Nephron progenitor cell (in vitro differentiated cells): ENCODE measurements at regions not wholly inside any gene's neighbourhood (a gene's known extent, or its start where the extent isn't known, plus 50 kb on each side); places are given as distances from the start of the nearest gene placed in this dataset.
"Not testable (repeated sequence)": the region's sequence is repeated elsewhere in the genome, so short reads cannot be mapped to it uniquely, and the experiment has no call there.

Source experiments
- DNase-seq: peaks from one replicate; pipeline ENCODE4 v3.0.0; 2021
- H3K27ac Mint-ChIP-seq: 2 replicates; pipeline ENCODE4 v1.8.0; 2021; ENCODE audit warnings: mild to moderate bottlenecking, moderate library complexity, mixed read lengths
- H3K27me3 Mint-ChIP-seq: 2 replicates; pipeline ENCODE4 v1.8.0; 2021; ENCODE audit warnings: mild to moderate bottlenecking, low read depth, mixed read lengths; ENCODE audit not compliant: poor library complexity
- H3K36me3 Mint-ChIP-seq: 2 replicates; pipeline ENCODE4 v1.8.0; 2021; ENCODE audit warnings: low read depth, mixed read lengths
- H3K4me1 Mint-ChIP-seq: 2 replicates; pipeline ENCODE4 v1.8.0; 2021; ENCODE audit warnings: mixed read lengths
- H3K4me3 Mint-ChIP-seq: 2 replicates; pipeline ENCODE4 v1.8.0; 2021; ENCODE audit warnings: mild to moderate bottlenecking, moderate library complexity, mixed read lengths
- H3K9me3 Mint-ChIP-seq: 2 replicates; pipeline ENCODE4 v1.8.0; 2021; ENCODE audit warnings: mild to moderate bottlenecking, moderate library complexity, mixed read lengths
- TF ChIP-seq, protein P1 (sequence below): fragments of 200-600 bp; sonication (generic); IDR thresholded peaks from 2 replicates; pipeline ENCODE4 v1.5.0; 2021; ENCODE audit warnings: antibody characterized with exemption

DNA sequence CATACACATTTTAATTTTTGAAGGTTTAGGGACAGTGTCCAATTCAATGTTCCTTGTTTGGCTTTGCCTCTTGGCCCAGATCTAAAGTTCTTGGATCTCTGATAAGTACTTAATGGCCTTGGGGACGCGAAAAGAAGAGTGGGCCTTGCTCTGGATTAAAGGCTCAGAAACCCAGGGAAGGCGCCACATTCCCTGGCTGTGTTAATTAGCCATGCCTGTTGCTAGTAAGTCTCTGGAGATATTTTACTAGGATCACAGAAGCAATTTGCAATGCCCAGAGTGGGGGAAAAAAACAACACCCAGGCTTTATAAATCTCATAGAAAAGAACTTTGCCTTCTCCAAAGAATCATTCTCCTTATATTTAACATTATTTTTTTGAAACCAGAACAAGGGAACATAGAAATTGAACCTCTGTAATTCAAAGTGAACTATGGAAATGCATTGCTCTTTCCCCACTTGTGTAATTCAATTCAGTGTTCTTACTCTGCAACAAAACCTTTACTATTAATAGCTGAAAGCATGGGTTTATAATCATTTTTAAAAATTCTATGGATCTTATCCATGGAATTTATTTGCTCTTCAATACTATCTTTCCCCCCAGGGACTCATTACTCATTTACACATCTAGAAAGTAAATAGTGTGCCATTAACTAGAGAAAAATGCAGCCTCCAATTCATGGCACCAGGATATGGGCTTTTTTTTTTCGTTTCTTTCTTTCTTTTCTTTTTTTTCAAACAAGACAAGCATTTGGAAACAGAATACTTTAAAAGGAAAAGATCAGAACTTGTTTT, 172.2 kb upstream of the ANKRD55 start:
- H3K4me1 Mint-ChIP-seq = peaks cover 59% of the 10 kb centered on the region

DNA sequence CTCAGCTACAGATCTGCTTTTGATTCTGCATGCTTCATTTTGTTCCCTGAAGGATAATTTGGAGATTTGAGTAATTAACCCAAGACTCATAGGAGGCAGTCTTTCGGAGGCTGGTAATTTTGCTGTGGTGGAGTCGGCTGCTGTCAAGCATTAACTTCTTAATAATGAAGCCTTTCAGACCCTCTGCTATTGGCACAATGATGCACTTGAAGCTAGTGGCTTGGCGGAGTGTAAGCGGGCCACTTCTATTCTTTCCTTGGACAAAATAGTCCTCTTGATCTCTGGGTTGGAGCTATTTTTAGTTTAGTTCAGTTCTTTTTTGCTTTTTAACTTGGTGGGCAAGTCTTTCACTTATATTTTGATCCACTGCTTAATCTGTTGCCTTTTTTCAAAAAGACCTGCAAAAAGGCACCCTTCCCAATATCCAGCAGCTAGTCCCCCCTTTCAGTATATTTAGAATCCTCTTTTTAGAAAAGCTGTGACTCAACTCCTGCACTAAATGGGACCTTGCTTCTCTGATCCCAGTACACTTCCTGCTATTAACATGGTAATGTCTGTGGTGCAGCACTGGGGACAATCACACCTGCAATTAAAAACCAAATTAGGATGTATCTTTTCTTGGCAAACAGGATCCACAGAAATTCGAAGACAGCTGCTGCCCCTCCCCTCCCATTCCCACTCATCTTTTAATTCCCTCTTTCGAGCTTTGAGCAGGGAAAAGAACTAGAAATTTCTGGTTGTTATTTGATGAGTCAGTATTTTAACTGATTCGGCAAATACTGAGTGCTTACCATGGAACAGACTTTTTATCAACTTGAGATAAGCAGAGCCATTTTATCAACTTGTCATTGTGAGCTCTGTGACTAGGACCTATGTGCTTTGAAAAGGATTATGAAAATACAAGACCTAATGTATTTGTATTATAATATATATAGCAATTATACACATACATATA, 169.4 kb upstream of the ANKRD55 start:
- Mint-ChIP-seq H3K4me1 (peaks cover 43% of the 10 kb centered on the region), H3K36me3 (no peaks in the 10 kb centered on the region), H3K27me3 (no peaks in the 10 kb centered on the region), H3K27ac (peak overlapping the region; percentile 76), H3K4me3 (no peak overlapping the region), H3K9me3 (peaks cover 10% of the 10 kb centered on the region)
- no peak for DNase-seq
- TF ChIP-seq, protein P1, sequence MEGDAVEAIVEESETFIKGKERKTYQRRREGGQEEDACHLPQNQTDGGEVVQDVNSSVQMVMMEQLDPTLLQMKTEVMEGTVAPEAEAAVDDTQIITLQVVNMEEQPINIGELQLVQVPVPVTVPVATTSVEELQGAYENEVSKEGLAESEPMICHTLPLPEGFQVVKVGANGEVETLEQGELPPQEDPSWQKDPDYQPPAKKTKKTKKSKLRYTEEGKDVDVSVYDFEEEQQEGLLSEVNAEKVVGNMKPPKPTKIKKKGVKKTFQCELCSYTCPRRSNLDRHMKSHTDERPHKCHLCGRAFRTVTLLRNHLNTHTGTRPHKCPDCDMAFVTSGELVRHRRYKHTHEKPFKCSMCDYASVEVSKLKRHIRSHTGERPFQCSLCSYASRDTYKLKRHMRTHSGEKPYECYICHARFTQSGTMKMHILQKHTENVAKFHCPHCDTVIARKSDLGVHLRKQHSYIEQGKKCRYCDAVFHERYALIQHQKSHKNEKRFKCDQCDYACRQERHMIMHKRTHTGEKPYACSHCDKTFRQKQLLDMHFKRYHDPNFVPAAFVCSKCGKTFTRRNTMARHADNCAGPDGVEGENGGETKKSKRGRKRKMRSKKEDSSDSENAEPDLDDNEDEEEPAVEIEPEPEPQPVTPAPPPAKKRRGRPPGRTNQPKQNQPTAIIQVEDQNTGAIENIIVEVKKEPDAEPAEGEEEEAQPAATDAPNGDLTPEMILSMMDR = no peak

More for the DNA sequence above, 172.2 kb upstream of the ANKRD55 start:
- Mint-ChIP-seq H3K27me3 (no peaks in the 10 kb centered on the region), H3K27ac (peak overlapping the region; percentile 96), H3K9me3 (no peaks in the 10 kb centered on the region), H3K36me3 (no peaks in the 10 kb centered on the region), H3K4me3 (no peak overlapping the region)
- TF ChIP-seq, protein P1 = no peak
- DNase-seq = peak; percentile 13

DNA sequence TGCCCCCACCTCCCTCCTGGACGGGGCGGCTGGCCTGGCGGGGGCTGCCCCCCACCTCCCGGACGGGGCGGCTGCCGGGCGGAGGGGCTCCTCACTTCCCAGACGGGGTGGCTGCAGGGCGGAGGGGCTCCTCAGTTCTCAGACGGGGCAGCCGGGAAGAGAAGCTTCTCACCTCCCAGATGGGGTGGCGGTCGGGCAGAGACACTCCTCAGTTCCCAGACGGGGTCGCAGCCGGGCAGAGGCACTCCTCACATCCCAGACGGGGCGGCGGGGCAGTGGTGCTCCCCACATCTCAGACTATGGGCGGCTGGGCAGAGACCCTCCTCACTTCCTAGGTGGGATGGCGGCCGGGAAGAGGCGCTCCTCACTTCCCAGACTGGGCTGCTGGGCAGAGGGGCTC, 164.7 kb upstream of the ANKRD55 start:
- H3K4me3 Mint-ChIP-seq, H3K27me3 Mint-ChIP-seq, H3K27ac Mint-ChIP-seq, DNase-seq: not testable (repeated sequence)
- Mint-ChIP-seq H3K9me3 (peaks cover 52% of the 10 kb centered on the region), H3K4me1 (peaks cover 10% of the 10 kb centered on the region), H3K36me3 (peaks cover 23% of the 10 kb centered on the region)

DNA sequence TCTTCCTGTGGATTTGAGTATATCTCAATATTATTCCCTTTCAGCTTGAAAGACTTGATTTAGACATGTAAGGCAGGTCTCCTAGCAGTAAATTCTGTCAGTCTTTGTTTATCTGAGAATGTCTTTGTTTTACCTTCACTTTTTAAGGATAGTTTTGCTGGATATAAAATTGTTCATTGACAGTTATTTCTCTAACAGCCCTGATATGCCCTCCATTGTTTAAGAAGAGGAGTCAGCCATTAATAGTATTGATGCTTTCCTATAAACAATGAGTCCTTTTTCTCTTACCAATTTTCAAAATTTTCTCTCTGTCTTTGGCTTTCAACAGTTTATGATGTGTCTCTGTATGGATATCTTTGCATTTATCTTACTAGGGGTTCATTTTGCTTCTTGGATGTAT, 163.5 kb upstream of the ANKRD55 start:
- no peak overlapping the region for H3K27ac Mint-ChIP-seq
- no peak overlapping the region for H3K4me3 Mint-ChIP-seq
- peaks cover 64% of the 10 kb centered on the region for H3K9me3 Mint-ChIP-seq
- DNase-seq = no peak
- H3K27me3 Mint-ChIP-seq = peaks cover 6% of the 10 kb centered on the region
- peaks cover 32% of the 10 kb centered on the region for H3K36me3 Mint-ChIP-seq
- TF ChIP-seq, protein P1 = no peak
- H3K4me1 Mint-ChIP-seq = no peaks in the 10 kb centered on the region

DNA sequence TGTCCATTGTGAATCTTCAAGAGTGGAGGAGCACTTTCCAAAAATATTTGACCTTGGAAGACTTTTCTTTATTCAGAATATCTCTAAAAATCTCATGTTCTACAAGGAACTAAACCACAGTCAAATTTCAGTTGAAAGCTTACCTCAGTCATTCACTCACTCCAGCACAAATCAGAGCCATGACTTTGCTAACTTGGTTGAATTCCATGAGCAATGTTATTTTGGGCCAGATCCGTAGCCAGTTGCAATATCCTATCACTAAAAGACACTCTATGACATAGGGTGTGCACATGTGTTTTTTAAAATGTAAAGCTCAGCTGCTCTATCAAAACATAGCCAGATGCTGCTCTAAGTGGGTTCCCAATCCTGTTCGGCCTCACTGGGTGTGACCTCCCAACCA, 156.1 kb upstream of the ANKRD55 start:
- TF ChIP-seq, protein P1 = no peak
- H3K27me3 Mint-ChIP-seq = peaks cover 6% of the 10 kb centered on the region
- no peak overlapping the region for H3K27ac Mint-ChIP-seq
- H3K4me1 Mint-ChIP-seq = peaks cover 9% of the 10 kb centered on the region
- peaks cover 20% of the 10 kb centered on the region for H3K36me3 Mint-ChIP-seq
- no peak overlapping the region for H3K4me3 Mint-ChIP-seq
- DNase-seq = no peak
- peaks cover 38% of the 10 kb centered on the region for H3K9me3 Mint-ChIP-seq

DNA sequence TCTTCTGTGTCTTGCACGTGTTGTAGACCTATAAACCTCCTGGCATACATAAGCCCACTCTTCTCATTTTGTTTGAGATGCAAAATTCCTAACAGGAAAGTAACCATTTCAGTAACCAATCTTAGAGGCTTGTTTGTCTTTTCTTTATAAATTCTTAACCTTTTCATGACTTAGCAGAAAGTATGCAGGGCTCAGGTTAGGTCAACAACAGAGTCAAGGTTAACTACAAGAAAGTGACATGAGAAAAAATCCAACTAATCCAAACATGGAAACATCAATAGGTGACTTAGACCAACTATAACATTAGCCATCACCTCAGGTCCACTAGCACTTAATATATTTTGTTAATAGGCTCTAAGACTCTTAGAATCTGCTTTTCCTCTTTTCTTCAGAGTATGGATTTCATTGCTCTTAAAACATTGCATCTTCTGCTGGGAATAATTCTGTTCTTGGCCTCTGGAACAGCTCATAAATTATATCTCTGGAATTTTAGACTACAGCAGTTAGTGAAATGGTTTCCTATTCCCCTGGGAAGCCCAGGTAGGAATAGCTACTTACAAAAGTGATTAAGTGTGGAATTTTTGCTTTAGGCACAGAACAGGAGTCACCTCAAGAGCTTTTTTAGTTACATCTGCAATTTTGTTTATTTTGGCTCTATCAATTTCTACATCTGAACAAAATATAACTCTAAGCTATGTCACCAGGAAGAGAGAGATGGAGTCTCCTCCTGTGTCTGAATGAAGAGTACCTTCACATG, 155.3 kb upstream of the ANKRD55 start:
- no peak overlapping the region for H3K27ac Mint-ChIP-seq

More for the DNA sequence above, 155.3 kb upstream of the ANKRD55 start:
- TF ChIP-seq, protein P1 = no peak
- DNase-seq = no peak
- peaks cover 29% of the 10 kb centered on the region for H3K9me3 Mint-ChIP-seq
- H3K4me1 Mint-ChIP-seq = peaks cover 9% of the 10 kb centered on the region
- H3K27me3 Mint-ChIP-seq = peaks cover 4% of the 10 kb centered on the region
- peaks cover 12% of the 10 kb centered on the region for H3K36me3 Mint-ChIP-seq
- no peak overlapping the region for H3K4me3 Mint-ChIP-seq
